Neural cell (in vitro differentiated cells): ENCODE measurements at regions not wholly inside any gene's neighbourhood (a gene's known extent, or its start where the extent isn't known, plus 50 kb on each side); places are given as distances from the start of the nearest gene placed in this dataset.

Source experiments
- H2AFZ ChIP-seq: fragments of 200-600, 300-800 bp; sonication (generic), shearing (Covaris generic); 2 replicates; pipeline ENCODE4 v1.6.0; 2014; ENCODE audit warnings: low read depth, mild to moderate bottlenecking, antibody characterized with exemption, low read length, moderate library complexity
- H3F3A ChIP-seq: fragments of 200-600 bp; shearing (Covaris generic); 2 replicates; pipeline ENCODE4 v1.6.1; 2016; ENCODE audit warnings: mild to moderate bottlenecking, moderate library complexity, mixed read lengths, antibody characterized with exemption, low read length; ENCODE audit not compliant: insufficient read depth, poor library complexity, severe bottlenecking
- H3K27ac ChIP-seq: fragments of 200-600, 300-800 bp; sonication (generic), shearing (Covaris generic); 2 replicates; pipeline ENCODE4 v1.5.1; 2014; ENCODE audit warnings: mild to moderate bottlenecking, low read length, moderate library complexity
- H3K27me3 ChIP-seq: fragments of 300-800, 200-600 bp; sonication (generic), shearing (Covaris generic); 2 replicates; pipeline ENCODE4 v1.6.0; 2014; ENCODE audit warnings: mild to moderate bottlenecking, low read depth, low read length, moderate library complexity; ENCODE audit not compliant: insufficient read depth
- H3K36me3 ChIP-seq: fragments of 300-800, 200-600 bp; sonication (generic), shearing (Covaris generic); 2 replicates; pipeline ENCODE4 v1.5.1; 2014; ENCODE audit warnings: mild to moderate bottlenecking, antibody characterized with exemption, low read length, moderate library complexity; ENCODE audit not compliant: insufficient read depth
- H3K4me2 ChIP-seq: fragments of 300-800, 200-600 bp; sonication (generic), shearing (Covaris generic); 2 replicates; pipeline ENCODE4 v1.6.0; 2014; ENCODE audit warnings: mild to moderate bottlenecking, low read length
- H3K4me3 ChIP-seq: fragments of 300-800, 200-600 bp; sonication (generic), shearing (Covaris generic); 2 replicates; pipeline ENCODE4 v1.5.1; 2014; ENCODE audit warnings: mild to moderate bottlenecking, low read length, moderate library complexity
- H3K79me2 ChIP-seq: fragments of 200-600 bp; shearing (Covaris generic); replicated peaks from 2 replicates; pipeline ENCODE4 v1.6.0; 2014; ENCODE audit warnings: mild to moderate bottlenecking, low read length, moderate library complexity; ENCODE audit not compliant: insufficient read depth
- H3K9ac ChIP-seq: fragments of 300-800, 200-600 bp; sonication (generic), shearing (Covaris generic); 2 replicates; pipeline ENCODE4 v1.6.1; 2016; ENCODE audit warnings: mild to moderate bottlenecking, low read length, mixed read lengths
- H3K9me2 ChIP-seq: fragments of 200-600 bp; shearing (Covaris generic); 2 replicates; pipeline ENCODE4 v1.6.1; 2016; ENCODE audit warnings: mild to moderate bottlenecking, low read length, mixed read lengths; ENCODE audit not compliant: insufficient read depth
- H3K9me3 ChIP-seq: fragments of 200-600, 300-800 bp; sonication (generic), shearing (Covaris generic); 2 replicates; pipeline ENCODE4 v1.6.1; 2016; ENCODE audit warnings: mild to moderate bottlenecking, mixed run types, low read length, moderate library complexity, mixed read lengths
- H4K20me1 ChIP-seq: fragments of 200-600 bp; shearing (Covaris generic); 2 replicates; pipeline ENCODE4 v1.6.1; 2016; ENCODE audit warnings: mild to moderate bottlenecking, mixed run types; ENCODE audit not compliant: insufficient read depth
- EP300 ChIP-seq: fragments of 450-650 bp; conservative IDR thresholded peaks from 2 replicates; pipeline ENCODE4 v1.6.1; 2014; ENCODE audit warnings: antibody characterized with exemption, mild to moderate bottlenecking, moderate library complexity; ENCODE audit not compliant: poor library complexity, severe bottlenecking
- EZH2 ChIP-seq: fragments of 200-600, 300-800 bp; shearing (Covaris generic), sonication (generic); IDR thresholded peaks from 2 replicates; pipeline ENCODE4 v1.6.1; 2014; ENCODE audit warnings: antibody characterized with exemption, low read length, borderline replicate concordance, mild to moderate bottlenecking; ENCODE audit not compliant: insufficient read depth, poor library complexity, severe bottlenecking
- MXI1 ChIP-seq: fragments of 450-650 bp; conservative IDR thresholded peaks from 2 replicates; pipeline ENCODE4 v1.6.1; 2014; ENCODE audit warnings: antibody characterized with exemption, mild to moderate bottlenecking; ENCODE audit not compliant: poor library complexity, severe bottlenecking
- POLR2AphosphoS5 ChIP-seq: IDR thresholded peaks from 2 replicates; pipeline ENCODE4 v1.6.1; 2012
- RAD21 ChIP-seq: fragments of 450-650 bp; conservative IDR thresholded peaks from 2 replicates; pipeline ENCODE4 v1.6.1; 2014; ENCODE audit warnings: antibody characterized with exemption, mild to moderate bottlenecking, moderate library complexity
- SMC3 ChIP-seq: fragments of 450-650 bp; conservative IDR thresholded peaks from 2 replicates; pipeline ENCODE4 v1.6.1; 2014; ENCODE audit warnings: antibody characterized with exemption, mild to moderate bottlenecking, moderate library complexity; ENCODE audit not compliant: poor library complexity
- TAF1 ChIP-seq: IDR thresholded peaks from 2 replicates; pipeline ENCODE4 v1.6.1; 2012; ENCODE audit warnings: low read depth
- TF ChIP-seq, protein P1 (sequence below): fragments of 450-650 bp; IDR thresholded peaks from 2 replicates; pipeline ENCODE4 v1.5.1; 2014; ENCODE audit warnings: antibody characterized with exemption, mild to moderate bottlenecking, moderate library complexity; ENCODE audit not compliant: poor library complexity, severe bottlenecking
- TF ChIP-seq, protein P2 (sequence below): IDR thresholded peaks from 2 replicates; pipeline ENCODE4 v1.6.1; 2012; ENCODE audit warnings: borderline replicate concordance

DNA sequence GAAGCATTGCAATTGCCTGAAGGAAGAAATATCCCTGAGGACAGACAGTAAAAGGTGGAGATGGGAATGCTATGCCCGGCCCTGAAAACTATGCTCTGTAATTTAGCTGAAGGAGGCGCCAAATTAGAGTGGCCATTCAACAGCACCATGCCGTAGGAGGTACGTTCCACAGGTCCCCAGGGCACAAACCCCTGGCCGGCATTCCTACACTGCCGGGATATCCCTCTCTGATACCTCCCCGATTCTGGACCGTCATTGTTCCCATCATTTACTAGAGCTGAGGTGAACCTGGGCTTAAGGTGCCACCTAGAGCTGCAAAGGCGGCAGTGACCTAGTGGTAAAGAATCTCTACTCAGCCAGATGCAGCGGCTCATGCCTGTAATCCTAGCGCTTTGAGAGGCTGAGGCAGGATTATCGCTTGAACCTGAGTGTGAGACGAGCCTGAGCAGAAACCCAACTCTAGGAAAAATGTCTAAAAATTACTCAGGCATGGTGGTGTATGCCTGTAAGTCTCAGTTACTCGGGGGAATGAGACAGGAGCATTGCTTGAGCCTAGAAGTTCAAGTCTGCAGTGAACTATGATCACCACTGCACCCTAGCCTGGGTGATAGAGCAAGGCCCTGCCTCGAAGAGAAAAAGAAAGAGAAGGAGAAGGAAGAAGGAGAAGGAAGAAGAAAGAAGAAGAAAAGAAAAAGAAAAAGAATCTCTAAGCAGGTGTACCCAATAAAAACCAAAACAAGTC lies 53.0 kb upstream of the TNKS2 start:
- no peak overlapping the region for H3K27ac ChIP-seq
- no peaks in the 10 kb centered on the region for H3K27me3 ChIP-seq
- H3K9ac ChIP-seq: no peak overlapping the region
- H3F3A ChIP-seq: no peaks in the 10 kb centered on the region
- no peaks in the 10 kb centered on the region for H3K9me3 ChIP-seq
- H2AFZ ChIP-seq: no peak overlapping the region
- no peak overlapping the region for H3K4me2 ChIP-seq
- no peaks in the 10 kb centered on the region for H3K36me3 ChIP-seq
- TF ChIP-seq, protein P1, sequence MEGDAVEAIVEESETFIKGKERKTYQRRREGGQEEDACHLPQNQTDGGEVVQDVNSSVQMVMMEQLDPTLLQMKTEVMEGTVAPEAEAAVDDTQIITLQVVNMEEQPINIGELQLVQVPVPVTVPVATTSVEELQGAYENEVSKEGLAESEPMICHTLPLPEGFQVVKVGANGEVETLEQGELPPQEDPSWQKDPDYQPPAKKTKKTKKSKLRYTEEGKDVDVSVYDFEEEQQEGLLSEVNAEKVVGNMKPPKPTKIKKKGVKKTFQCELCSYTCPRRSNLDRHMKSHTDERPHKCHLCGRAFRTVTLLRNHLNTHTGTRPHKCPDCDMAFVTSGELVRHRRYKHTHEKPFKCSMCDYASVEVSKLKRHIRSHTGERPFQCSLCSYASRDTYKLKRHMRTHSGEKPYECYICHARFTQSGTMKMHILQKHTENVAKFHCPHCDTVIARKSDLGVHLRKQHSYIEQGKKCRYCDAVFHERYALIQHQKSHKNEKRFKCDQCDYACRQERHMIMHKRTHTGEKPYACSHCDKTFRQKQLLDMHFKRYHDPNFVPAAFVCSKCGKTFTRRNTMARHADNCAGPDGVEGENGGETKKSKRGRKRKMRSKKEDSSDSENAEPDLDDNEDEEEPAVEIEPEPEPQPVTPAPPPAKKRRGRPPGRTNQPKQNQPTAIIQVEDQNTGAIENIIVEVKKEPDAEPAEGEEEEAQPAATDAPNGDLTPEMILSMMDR: peak; percentile 17
- no peak for TF ChIP-seq TAF1
- no peak for TF ChIP-seq POLR2AphosphoS5
- no peak for TF ChIP-seq EP300
- no peak for TF ChIP-seq SMC3
- TF ChIP-seq EZH2: no peak
- no peaks in the 10 kb centered on the region for H4K20me1 ChIP-seq
- H3K79me2 ChIP-seq: no peaks in the 10 kb centered on the region
- H3K9me2 ChIP-seq: no peaks in the 10 kb centered on the region
- H3K4me3 ChIP-seq: no peak overlapping the region

DNA sequence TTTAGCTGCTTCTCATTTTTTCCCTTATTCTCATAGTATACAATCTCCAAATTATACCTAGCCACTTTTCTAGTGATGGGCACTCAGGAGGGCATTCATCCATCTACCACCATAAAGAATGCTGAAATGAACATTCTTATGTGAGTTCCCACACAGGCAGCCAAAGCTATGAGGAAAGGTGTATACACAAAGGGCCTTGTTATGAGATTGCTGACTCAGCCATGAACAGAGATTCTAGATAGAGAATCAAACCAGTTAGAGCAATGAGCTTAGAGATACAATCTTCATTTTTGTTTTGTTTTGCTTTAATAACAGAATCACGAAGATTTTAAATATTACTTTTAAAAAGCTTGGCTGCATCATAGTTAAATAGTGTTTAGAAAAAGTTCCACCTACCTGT lies 54.8 kb upstream of the TNKS2 start:
- Histone ChIP-seq H2AFZ (no peak overlapping the region), H4K20me1 (no peaks in the 10 kb centered on the region), H3K9ac (no peak overlapping the region)

DNA sequence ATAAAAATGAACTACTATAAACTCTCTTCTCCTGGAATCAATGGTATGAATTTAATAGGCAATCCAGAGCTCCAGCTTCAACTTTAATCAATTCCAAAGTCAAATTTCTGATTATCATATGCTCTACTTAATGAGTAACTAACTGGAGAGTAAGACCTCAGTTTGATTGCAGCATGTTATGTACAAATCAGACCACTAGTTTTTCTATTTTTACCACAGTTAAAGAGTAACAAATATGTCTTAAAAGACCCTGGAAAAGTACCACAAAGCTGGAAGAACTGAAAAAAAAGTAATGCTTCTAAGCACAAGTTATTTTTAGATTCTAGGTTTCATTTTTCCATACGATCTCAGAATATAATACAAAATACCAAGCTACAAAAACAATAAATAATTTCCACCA lies 56.0 kb upstream of the TNKS2 start:
- Histone ChIP-seq H2AFZ (no peak overlapping the region), H3K36me3 (no peaks in the 10 kb centered on the region), H3K9ac (no peak overlapping the region), H3K4me2 (no peak overlapping the region), H3K27me3 (no peaks in the 10 kb centered on the region), H3K9me2 (no peaks in the 10 kb centered on the region), H3K9me3 (no peaks in the 10 kb centered on the region), H3K79me2 (no peaks in the 10 kb centered on the region), H3K4me3 (no peak overlapping the region), H4K20me1 (no peaks in the 10 kb centered on the region), H3F3A (no peaks in the 10 kb centered on the region), H3K27ac (no peak overlapping the region)
- TF ChIP-seq EZH2 (no peak), RAD21 (no peak), SMC3 (no peak), POLR2AphosphoS5 (no peak), EP300 (no peak), MXI1 (no peak), TAF1 (no peak)
- TF ChIP-seq, protein P2, sequence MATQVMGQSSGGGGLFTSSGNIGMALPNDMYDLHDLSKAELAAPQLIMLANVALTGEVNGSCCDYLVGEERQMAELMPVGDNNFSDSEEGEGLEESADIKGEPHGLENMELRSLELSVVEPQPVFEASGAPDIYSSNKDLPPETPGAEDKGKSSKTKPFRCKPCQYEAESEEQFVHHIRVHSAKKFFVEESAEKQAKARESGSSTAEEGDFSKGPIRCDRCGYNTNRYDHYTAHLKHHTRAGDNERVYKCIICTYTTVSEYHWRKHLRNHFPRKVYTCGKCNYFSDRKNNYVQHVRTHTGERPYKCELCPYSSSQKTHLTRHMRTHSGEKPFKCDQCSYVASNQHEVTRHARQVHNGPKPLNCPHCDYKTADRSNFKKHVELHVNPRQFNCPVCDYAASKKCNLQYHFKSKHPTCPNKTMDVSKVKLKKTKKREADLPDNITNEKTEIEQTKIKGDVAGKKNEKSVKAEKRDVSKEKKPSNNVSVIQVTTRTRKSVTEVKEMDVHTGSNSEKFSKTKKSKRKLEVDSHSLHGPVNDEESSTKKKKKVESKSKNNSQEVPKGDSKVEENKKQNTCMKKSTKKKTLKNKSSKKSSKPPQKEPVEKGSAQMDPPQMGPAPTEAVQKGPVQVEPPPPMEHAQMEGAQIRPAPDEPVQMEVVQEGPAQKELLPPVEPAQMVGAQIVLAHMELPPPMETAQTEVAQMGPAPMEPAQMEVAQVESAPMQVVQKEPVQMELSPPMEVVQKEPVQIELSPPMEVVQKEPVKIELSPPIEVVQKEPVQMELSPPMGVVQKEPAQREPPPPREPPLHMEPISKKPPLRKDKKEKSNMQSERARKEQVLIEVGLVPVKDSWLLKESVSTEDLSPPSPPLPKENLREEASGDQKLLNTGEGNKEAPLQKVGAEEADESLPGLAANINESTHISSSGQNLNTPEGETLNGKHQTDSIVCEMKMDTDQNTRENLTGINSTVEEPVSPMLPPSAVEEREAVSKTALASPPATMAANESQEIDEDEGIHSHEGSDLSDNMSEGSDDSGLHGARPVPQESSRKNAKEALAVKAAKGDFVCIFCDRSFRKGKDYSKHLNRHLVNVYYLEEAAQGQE: no peak
- TF ChIP-seq, protein P1: no peak

More for the DNA sequence above, 54.8 kb upstream of the TNKS2 start:
- no peaks in the 10 kb centered on the region for H3K36me3 ChIP-seq
- no peaks in the 10 kb centered on the region for H3K27me3 ChIP-seq
- no peaks in the 10 kb centered on the region for H3K9me3 ChIP-seq
- H3K4me3 ChIP-seq: no peak overlapping the region
- H3K27ac ChIP-seq: no peak overlapping the region
- H3K9me2 ChIP-seq: no peaks in the 10 kb centered on the region
- no peak overlapping the region for H3K4me2 ChIP-seq
- TF ChIP-seq MXI1 (no peak), POLR2AphosphoS5 (no peak), EZH2 (no peak)
- TF ChIP-seq, protein P1: no peak
- no peaks in the 10 kb centered on the region for H3K79me2 ChIP-seq
- no peaks in the 10 kb centered on the region for H3F3A ChIP-seq
